HG03280 (cell line): ENCODE measurements at regions not wholly inside any gene's neighbourhood (a gene's known extent, or its start where the extent isn't known, plus 50 kb on each side); places are given as distances from the start of the nearest gene placed in this dataset.
"Not testable (repeated sequence)": the region's sequence is repeated elsewhere in the genome, so short reads cannot be mapped to it uniquely, and the experiment has no call there.

Source experiments
- ATAC-seq: cut with Tn5 transposase; IDR thresholded peaks from one replicate; pipeline ENCODE4 v1.9.1; 2021; ENCODE audit warnings: mild to moderate bottlenecking, moderate library complexity; ENCODE audit not compliant: unreplicated experiment

- no peak for ATAC-seq
Observed at GRCh38 chr12:46087916-46088439, 97.6 kb upstream of the SCAF11 start.

- ATAC-seq, result no peak
Observed at GRCh38 chr12:46084666-46085631, 94.6 kb upstream of the SCAF11 start.

GRCh38 chr12:46082490-46083200, 92.3 kb upstream of the SCAF11 start:
- no peak for ATAC-seq

DNA sequence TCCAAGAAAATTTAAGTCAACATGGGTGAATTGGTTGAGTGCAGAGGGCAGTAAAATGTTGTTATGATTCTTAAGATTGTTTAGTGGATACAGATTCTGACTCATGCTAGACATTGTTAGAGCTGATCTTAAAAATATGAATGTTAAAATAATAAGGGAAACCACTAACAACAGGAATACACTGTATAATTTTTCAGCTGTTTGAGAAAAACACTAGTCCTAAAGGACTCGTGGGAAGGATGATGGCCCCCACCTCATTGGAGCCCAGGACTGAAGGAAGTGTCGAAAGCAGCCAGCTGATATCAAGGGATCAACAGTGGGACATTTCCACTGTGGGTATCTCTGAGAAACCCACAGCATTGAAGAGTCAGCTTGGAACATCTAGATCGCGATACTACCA, 82.9 kb upstream of the SCAF11 start:
- no peak for ATAC-seq

GRCh38 chr12:46071769-46072624, 81.6 kb upstream of the SCAF11 start:
- peak; percentile 95 for ATAC-seq

DNA sequence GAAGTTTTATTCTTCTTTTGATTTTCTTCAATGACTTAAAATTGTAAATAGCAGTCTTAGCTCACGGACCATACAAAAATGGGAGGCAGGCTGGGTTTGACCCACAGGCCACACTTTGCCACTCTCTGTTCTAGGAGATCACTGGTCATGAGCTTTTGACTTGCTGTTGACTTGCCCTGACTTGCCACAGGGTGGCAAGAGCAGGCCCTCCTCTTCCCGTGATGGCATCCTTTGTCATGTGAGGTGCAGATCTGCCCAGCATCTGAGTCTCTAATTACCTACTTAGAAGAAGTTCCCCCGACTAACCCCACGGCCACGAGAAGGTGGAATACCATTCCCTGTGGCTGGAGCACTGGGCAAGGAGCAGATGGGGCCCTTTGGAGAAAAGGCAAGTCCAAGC, 81.0 kb upstream of the SCAF11 start:
- no peak for ATAC-seq

GRCh38 chr12:46067094-46067493, 76.7 kb upstream of the SCAF11 start:
- no peak for ATAC-seq

DNA sequence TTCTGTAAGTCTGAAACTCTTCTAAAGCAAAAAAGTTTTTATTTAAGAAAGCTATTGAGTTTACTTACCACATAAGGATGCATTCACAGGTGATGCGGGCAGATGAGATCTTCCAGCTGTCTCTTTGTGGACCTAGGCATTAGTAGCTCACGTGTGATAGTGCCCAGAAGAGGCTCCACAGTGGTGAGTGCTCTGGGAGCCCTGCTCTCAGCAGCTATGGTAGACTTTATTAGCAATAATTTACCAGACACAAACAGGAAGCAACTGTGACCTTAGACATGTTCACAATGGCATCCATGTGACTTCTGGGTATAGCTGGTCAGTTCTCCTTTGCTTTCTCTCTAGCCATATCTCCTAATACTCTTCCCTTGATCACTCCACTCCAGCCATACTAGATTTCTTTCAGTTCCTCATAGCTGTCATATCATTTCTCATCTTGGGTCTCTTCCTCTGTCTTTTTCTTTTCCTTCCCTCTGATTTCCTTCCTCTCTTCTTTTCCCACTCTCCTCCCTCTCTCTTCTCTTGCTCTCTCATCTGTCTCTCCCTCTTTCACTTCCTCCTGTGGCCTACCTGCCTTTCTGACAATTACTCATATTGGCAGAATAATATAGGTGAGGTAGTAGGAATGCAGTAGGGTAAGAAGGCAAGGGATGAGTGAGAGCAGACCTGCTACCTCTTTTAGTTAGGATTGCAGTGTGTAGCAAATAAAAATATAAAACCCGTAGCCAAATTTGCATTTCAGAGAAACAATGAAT, 75.2 kb upstream of the SCAF11 start:
- ATAC-seq, result peak; percentile 58

DNA sequence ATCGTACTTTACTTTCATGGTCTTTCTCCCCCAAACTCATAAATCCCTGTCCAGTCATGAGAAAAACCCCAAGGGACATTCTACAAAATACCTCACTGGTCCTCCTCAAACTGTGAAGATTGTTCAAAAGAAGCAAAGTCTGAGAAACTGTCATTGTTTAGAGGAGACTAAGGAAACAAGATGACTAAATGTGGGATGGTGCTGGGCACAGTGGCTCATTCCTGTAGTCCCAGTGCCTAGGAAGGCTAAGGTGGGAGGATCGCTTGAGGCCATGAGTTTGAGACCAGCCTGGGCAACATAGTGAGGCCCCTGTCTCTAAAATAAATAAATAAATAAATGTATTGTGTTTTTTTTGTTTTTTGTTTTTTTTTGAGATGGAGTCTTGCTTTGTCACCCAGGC, 74.2 kb upstream of the SCAF11 start:
- no peak for ATAC-seq

GRCh38 chr12:46058697-46059096, 68.3 kb upstream of the SCAF11 start:
- ATAC-seq, result not testable (repeated sequence)

- ATAC-seq, result no peak
Observed at GRCh38 chr12:46050805-46051204, 60.4 kb upstream of the SCAF11 start.

DNA sequence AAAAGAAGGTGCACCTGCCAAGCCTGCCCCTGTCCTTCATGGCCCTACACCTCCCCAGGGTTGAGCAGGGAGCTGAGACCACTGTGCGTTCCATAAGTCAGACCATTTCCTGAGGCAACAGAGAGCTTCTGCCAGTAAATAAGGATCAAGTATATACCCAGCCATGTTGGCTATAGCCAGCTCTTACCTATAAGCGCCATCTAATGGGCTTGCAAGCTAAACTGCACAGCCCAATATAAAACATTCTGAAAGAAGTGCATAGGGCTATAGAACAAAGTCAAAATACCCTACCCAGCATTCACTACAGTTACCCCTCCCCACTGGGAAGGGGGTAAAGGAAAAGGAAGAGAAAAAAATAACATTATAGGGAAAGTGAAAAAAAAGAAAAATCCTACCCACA, 59.3 kb upstream of the SCAF11 start:
- no peak for ATAC-seq

DNA sequence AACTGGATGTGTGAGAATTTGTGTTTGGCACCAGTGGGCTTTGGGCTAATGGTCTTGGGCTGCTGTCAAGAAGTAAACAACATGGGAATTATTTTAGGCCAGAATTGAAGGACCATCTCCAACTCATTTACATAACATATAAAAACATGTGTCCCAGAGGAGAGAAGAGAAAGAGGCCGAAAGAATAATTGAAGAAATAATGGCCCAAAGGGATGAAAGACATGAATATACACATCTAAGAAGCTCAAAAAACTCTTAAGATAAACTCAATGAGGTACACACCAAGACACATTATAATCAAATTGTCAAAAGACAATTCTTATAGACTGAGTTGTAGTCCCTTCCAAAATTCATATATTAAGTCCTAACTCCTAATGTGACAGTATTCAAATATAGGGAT, 56.1 kb upstream of the SCAF11 start:
- no peak for ATAC-seq

DNA sequence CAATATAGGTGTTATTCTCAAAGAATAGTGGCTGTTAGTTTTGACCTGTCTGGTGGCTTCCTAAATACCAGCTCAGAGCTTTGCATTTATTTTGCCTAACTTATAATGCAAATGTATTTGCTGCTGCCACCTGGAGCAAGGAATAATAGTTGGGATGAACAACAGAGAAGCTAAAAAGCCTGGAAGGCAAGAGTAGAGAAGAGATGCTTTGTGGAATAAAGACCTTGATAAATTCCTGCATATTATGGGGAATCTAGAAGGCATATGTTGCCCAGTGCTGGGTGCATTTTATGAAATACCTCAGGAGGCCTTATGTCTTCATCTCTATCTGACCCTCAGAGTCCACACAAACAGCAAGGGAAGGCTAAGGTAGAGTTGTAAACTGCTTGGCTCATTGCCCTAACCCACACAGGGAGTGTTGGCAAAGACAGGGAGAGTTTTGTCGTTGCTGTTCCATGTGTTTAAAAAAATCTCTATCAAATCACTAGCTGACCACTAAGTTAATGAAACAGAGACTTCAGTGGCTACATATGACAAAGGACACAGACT, 53.7 kb upstream of the SCAF11 start:
- no peak for ATAC-seq
